Fibroblast of skin of left quadriceps (primary cell): ENCODE measurements at regions not wholly inside any gene's neighbourhood (a gene's known extent, or its start where the extent isn't known, plus 50 kb on each side); places are given as distances from the start of the nearest gene placed in this dataset.
"Not testable (repeated sequence)": the region's sequence is repeated elsewhere in the genome, so short reads cannot be mapped to it uniquely, and the experiment has no call there.

Source experiments
- DNase-seq, 2 experiments: peaks; one replicate each; pipeline ENCODE4 v3.0.0-alpha.2; 2013; ENCODE audit warnings: low read depth in 2 of 2

DNA sequence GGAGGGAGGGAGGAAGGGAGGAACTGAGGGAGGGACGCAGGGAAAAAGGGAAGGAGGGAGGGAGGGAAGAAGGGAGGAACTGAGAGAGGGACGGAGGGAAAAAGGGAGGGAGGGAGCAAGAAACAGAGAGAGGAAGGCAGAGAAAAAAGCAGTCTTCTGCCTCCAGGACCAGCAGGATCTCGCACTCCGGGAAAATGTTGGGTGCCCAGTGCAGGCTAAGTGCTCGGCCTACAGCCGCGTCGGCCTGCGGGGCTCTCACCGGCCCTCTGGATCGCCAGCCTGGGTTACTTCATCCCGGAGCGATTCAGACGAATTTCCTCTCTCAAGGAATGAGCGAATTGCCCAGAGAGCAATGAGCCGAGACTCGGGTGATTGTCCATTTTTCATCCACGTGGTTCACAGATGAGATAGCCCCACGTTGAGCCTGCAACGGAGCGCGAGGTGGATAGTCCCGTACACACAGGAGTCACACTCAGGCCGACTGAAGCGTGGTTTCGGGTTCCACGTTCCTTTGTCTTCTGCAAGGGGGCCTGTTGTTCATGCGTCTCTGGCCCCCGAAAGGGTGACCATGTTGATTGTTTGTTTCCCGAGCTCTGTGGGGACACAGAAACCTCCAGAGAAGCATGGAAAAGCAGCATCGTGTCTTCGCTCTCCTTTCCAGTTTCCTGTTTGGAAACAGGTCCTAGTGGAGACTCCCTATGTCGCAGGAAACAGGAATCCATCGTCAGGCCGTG lies 1937.1 kb upstream of the DEFB115 start:
- not testable (repeated sequence) for DNase-seq

DNA sequence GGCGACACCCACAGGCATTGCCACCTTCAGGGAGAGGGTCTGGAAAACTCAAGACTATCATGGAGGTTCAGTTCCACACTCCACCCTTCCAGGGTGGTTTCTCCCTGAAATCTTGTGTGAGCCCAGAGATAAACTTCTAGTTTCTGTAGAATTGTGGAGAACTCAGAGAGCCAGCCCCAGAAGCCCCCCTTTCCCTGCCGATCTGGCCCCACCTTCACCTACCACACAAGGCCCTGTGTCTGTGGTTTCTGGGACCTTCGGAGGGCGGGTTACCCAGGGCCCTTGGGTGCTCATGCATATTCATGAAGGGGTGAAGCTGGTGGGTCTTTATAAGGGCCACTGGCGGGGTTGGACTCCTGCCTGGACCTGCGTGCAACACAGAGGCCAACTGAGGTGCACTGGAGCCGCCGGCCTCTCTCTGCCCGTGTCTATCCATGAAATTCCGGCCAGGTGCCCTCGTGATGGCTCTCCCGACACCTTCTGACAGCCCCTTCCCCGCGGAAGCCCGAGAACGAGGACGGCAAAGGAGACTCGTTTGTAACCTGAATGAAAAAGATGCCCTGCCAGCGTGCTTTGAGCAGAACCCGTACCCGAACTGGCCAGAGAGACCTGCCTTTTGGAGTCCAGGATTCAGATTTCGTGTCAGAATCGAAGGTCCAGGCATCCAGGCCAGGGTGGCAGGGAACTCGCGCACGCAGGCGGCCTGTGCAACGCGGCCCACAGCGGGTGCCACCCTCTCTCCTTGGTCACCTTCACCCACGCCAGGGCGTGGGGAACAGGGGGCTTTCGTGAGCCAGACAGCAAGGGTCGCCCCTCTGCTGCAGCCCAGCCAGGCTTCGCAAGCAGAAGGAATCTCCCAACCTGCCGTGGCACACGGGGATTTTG lies 1933.6 kb upstream of the DEFB115 start:
- DNase-seq: not testable (repeated sequence)

DNA sequence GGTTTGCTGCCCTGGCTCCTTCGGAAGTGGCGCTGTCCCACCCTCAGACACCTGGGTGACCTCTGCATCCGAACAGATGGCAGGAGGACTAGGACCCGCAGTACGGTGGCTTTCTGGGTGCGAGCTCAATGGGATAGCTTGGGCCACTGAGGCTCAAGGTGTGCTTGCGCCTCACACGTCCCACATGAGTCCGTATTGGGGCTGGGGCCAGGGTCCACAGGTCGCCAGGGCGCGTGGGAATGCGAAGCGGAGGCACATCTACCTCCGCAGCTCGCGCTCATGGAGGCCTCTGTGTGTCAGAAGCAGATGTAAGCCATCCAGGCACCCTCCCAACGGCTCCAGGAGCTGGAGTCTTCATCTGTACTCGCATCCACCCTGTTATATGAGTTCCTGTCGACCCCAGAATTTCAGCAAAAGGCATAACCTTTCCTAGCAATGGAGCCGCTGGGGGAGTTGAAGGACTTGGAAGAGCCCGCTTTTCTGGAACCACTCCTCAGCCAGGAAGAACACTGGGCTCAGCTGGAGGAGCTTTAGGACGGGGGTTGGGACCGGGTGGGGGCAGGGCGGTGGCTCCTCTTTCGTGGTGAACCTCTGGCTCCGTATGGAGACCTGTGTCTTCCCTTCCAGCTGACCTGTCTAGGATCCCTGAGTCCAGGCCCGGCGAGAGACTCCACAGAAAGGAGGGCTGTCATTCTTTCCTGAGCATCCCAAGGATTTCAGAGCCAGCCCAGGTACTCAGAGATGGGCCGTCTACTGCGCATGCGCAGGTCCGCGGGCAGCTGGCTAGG lies 1932.8 kb upstream of the DEFB115 start:
- DNase-seq: not testable (repeated sequence)

DNA sequence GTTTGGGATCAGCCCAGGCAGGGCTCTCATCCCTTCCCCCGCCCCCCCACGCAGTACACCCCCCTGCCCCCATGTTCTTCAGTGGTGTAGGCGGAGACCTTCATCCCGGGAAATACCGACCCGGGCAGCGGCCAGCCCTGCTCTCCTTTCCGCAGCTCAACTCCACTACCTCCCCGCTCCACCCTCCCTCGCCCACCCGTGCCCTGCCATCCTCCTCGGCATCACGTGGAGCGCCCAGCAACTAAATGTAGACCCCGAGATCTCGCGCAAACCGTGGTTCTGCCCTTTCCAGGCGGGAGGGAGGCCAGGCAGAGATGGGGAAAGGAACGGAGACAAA lies 1932.2 kb upstream of the DEFB115 start:
- no peak for DNase-seq

DNA sequence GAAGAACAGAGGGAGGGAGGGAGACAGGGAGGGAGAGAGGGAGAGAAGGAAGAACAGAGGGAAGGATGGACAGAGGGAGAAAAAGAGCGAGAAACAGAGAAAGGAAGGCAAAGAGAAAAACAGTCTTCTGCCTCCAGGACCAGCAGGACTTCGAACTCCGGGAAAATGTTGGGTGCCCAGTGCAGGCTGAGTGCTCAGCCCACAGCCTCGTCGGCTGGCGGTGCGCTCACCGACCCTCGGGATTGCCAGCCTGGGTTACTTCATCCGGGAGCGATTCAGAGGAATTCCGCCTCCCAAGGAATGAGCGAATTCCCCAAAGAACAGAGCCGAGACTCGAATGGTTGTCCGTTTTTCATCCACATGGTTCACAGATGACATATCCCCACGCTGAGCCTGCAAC lies 1931.7 kb upstream of the DEFB115 start:
- not testable (repeated sequence) for DNase-seq

DNA sequence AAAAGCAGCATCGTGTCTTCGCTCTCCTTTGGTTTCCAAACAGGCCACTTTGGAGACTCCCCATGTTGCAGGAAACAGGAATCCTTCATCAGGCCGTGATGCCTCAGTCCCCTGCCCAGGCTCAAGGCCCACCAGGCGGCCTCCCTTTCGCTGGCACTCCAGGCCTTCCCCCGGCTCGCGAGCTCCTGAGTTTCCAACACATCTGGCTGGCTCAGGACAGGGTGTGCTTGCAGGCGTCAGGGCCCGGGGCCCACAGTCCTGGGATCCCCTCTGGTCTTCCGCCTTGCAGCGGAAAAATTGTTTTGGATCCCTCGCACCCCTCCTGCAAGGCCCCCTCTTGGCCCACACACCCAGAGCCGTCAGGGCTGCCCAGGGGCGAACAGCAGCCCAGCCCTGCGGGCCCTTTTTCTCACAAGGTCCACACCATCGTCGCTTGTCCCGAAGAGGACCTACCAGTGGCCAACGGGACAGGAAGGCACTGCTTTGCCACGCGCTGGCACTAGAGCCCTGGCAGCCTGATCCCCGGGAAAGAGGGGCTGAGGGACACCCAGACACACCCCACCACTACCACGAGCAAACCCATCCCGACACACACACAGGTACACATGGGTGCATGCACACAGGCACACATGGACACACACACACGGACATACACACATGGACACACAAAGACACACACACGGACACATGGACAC lies 1930.9 kb upstream of the DEFB115 start:
- DNase-seq: no peak

DNA sequence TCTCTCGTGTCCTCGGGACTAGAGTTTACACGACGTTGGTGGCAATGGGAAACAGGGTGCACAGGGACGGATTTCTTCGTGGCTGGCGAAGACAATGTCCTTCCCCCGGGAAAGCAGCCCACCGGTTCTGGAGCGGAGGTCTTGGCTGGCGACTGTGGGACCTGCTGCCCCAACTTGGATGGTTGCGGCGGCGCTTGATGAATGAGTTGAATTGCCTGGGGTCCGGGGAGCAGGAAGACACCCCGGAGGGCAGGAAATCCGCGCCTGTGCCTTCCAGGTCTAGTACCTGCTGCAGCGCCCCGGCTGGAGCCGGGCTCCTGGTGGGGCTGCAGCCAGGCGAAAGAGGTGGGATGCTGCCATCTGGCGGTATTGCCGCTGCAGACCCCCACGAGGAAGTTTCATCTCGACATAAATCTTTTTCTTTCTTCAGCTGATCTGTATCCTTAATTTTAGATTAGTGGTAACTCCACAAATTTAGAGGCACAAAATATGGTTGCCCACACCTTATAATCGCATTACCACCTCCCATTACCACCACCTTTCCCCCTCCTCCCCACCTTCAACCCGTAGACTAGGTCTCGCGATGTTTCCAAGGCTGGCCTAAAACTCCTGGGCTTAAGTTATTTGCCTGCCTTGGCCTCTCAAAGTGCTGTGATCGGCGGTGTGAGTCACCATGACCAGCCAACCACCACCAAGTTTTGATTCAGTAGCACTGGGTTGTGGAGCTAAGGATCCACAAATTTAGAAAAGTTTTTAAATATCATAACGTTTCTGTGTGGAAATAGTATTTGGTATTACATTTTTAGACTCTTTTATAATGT lies 1929.7 kb upstream of the DEFB115 start:
- DNase-seq: not testable (repeated sequence)

DNA sequence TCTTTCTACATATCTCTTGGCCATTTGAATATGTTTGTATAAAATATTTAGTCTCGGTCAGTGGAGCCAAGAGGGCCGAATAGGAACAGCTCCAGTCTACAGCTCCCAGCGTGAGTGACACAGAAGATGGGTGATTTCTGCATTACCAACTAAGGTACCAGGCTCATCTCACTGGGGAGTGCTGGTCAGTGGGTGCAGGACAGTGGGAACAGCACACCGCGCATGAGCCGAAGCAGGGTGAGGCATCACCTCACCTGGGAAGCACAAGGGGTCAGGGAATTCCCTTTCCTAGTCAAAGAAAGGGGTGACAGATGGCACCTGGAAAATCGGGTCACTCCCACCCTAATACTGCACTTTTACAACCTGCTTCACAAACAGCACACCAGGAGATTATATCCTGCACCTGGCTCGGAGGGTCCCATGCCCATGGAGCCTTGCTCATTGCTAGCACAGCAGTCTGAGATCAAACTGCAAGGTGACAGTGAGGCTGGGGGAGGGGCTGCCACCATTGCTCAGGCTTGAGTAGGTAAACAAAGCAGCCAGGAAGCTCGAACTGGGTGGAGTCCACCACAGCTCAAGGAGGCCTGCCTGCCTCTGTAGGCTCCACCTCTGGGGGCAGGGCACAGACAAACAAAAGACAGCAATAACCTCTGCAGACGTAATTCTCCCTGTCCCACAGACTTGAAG lies 1926.9 kb upstream of the DEFB115 start:
- not testable (repeated sequence) for DNase-seq

DNA sequence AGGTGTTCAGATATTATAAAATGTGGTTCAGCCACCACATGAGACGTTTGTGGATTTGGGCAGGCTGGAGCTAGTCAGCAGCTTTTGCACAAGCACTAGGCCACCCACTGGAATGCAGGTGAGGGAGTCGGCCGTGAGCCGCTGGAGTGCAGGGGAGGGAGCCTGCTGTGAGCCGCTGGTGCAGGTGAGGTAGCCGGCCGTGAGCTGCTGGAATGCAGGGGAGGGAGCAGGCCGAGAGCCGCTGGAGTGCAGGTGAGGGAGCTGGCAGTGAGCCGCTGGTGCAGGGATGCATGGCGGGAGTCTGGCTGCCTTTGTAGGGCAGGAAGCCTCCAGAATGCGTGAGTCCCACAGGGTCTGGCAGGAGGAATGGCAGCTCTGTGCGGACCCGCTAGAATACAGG lies 1907.6 kb upstream of the DEFB115 start:
- DNase-seq: no peak

DNA sequence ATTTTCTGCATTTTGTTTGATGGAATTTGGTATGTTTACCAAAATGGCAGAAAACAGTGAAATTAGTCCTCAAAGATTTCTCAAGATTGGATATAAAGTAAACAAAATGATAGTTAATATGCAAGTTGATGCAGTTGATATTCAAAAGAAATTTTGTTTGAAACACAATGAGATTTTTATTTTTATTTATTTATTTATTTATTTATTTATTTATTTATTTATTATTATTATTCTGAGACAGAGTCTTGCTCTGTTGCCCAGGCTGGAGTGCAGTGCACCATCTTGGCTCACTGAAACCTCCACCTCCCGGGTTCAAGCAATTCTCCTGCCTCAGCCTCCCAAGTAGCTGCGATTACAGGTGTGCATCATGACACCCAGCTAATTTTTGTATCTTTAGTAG lies 1881.5 kb upstream of the DEFB115 start:
- not testable (repeated sequence) for DNase-seq

DNA sequence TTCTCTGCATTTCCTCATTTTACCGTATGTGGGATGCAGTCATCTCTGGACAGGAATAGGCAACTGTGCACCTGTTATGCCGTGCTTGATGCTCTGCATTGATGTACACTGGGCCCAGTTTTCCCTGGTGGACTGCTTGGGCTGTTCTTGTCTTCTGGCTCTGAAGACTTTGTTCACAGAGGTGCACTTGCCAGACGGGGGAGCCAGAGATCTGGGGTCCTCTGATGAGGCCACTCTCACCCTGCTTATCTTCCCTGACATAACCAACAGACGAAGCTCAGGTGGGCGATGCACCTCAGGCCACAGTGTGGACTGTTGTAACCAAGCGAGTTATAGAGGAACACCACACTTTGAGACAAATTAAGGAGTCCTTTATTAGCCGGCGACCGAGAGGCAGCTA lies 1864.6 kb upstream of the DEFB115 start:
- DNase-seq: not testable (repeated sequence)

DNA sequence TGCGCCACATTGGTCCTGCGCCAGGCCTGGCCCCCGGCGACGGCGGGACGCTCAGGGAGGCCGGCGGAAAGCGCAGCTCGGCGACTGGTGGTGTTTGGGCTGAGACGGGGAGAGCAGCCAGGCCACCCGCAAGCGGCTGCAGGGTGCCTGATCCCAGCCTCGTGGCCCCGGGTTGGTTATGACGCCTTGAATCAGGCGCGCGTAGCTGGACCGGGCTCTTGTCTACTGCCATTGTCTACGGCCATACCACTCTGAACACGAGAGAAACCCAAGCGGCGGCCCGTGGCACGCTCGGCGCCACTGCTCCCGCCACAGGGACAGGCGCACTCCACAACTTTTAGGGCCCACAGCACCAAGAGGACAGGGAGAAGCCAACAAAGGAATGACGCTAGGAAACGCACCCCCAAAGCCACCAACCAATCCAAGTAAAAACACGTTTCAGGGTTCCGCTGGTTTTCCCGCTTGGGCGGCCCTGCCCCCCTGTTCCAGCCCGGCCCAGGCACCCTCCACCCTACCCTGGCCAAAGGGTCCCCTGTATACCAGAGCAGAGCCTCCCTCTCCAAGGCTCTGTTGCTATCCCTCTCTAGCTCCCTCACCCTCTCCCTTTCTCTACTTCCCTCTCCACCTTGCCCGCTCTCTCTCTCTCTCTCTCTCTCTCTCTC lies 1849.3 kb upstream of the DEFB115 start:
- DNase-seq: no peak

DNA sequence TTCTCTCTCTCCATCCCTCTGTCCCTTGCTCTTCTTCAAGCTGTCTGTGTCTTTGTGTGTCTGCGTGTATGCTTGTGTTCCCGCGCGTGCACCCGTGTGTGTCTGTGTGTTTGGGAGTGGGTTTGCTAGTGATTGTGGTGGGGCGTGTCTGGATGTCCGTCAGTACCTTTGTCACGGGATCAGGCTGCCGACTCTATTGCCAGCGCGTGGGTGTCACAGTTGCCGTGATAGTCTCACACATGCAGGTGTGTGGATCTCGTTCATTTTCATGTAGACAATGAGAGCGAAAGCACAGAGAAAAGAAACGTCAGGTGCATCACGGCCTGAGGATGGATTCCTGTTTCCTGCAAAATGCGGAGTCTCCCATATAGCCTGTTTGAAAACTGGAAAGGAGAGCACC lies 1848.8 kb upstream of the DEFB115 start:
- DNase-seq: not testable (repeated sequence)

DNA sequence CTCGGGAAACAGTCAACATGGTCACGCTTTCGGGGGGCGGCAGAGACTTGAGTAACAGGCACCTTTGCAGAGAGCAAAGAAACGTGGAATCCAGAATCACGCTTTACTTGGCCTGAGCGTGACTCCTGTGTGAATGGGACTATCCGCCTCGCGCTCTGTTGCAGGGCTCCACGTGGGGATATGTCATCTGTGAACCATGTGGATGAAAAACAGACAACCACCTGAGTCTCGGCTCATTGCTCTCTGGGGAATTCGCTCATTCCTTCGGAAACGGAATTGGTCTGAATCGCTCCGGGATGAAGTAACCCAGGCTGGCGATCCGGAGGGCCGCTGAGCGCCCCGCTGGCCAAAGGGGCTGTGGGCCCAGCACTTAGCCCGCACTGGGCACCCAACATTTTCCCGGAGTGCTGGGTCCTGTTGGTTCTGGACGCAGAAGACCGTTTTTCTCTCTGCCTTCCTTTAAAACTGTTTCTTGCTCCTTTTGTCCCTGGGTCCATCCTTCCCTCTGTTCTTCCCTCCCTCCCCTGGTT lies 1848.2 kb upstream of the DEFB115 start:
- not testable (repeated sequence) for DNase-seq

DNA sequence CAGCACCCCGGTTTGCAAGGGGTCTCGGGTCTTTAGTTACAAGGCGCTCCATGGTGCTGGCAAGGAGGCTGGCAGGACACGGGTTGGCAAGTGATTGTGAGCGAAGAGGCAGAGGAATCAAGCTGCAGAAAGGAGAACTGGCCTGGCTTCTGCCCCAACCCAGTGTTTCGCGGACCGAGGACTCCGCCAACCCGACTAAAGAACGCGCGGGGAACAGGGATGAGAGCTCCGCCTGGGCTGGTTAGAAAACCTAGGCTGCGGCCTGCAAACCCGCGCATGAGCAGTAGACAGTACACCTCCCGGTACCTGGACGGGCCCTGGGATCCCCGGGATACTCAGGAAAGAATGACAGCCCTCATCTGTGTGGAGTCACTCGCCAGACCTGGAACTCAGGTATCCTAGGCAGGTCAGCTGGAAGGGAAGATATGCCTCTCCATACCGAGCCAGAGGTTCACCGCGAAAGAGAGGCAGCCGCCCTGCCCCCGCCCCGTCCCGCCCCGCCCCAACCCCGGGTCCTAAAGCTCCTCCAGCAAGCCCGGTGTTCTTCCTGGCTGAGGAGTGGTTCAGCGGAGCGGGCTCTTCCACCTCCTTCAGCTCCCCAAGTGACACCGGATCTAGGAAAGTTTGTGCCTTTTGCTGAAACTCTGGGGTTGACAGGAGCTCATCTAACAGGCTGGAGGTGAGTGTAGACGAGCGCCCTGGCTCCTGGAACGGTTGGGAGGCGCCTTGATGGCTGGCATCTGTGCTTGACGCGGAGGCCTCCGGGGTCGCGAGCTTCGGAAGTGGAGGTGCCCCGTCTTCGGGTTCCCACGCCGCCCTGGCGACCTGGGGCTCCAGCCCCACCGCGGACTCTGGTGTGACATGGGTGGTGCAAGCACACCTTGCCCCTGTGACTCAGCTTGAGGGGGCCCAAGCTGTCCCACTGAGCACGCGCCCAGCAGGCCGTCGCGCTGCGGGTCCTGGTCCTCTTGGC lies 1847.3 kb upstream of the DEFB115 start:
- DNase-seq: no peak

DNA sequence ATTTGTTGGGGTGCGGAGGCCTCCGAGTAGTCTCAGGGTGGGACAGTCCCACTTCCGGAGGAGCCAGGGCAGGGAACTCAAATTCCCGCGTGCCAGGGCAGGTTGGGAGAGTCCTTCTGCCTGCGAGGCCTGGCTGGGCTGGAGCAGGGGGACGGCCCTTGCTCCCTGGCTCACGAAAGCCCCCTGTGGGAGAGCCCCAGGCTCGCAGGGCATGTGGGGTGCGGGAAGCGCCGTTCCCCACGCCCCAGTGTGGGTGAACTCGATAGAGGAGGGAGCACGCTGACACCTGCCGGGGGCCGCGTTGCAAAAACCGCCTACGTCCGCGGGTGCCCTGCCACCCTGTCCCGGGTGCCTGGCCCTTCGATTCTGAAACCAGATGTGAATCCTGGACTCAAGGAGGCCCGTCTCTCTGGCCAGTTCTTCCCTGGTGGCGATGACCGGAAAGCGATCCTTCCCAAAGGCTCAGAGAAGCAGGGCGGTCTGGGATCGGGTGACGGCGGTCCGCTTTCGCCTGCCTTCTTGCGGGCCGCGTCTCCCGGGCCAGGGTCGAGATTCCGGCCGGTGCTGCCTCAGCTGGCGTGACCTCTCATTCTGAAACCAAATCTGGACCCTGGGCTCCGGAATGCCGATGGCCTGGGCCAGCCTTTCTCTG lies 1846.5 kb upstream of the DEFB115 start:
- no peak for DNase-seq

DNA sequence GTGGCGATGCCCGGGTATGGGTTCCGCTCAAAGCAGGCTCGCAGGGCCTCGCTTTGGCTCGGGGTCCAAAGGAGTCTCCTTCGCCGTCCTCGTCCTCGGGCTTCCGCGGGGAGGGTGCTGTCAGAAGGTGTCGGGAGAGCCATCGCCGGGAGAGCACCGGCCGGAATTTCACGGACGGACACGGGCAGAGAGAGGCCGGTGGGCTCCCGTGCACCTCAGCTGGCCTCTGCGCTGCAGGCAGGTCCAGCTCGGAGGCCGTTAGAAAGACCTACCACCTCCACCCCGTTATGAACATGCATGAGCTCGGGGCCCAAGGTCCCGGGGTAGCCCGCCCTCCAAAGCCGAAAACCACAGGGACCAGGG lies 1846.0 kb upstream of the DEFB115 start:
- DNase-seq: not testable (repeated sequence)

DNA sequence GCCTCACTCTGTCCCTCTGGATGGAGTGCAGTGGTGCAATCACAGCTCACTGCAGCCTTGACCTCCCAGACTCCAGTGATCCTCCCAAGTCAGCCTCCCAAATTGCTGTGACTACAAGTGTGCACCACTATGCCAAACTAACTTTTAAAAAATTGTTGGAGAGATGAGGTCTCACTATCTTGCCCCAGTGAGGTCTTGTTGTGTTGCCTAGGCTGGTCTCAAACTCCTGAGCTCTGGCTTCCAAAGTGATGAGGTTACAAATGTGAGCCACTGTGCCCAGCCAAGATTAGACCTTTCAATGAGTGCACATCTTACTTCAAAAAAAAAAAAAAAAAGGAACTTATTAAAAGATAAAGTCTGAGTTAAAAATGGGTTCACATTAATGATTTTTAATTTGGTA lies 1838.1 kb upstream of the DEFB115 start:
- no peak for DNase-seq
